Thoracic aorta (tissue), 2 donors: ENCODE measurements at regions not wholly inside any gene's neighbourhood (a gene's known extent, or its start where the extent isn't known, plus 50 kb on each side); places are given as distances from the start of the nearest gene placed in this dataset.

Experiments
- ATAC-seq: fragments of 150-250 bp; one replicate; pipeline ENCODE4 v1.8.0; 2017; ENCODE audit warnings: low read depth; ENCODE audit not compliant: insufficient number of reproducible peaks, low FRiP score
- DNase-seq: peaks from one replicate; pipeline ENCODE4 v3.0.0-alpha.2; 2020; ENCODE audit warnings: low spot score
- H3K27ac ChIP-seq, 2 donors: fragments of 200-600 bp; sonication (generic); 1 replicate in 1 of 2; 2 replicates in 1 of 2; pipeline ENCODE4 v1.5.1; 2016; ENCODE audit warnings: mild to moderate bottlenecking in 2 of 2, moderate library complexity in 2 of 2
- H3K27me3 ChIP-seq: fragments of 200-600 bp; sonication (generic); replicated peaks from 2 replicates; pipeline ENCODE4 v1.6.0; 2016; ENCODE audit warnings: mild to moderate bottlenecking; ENCODE audit not compliant: insufficient read depth
- H3K36me3 ChIP-seq: fragments of 200-600 bp; sonication (generic); one replicate; pipeline ENCODE4 v1.5.1; 2016
- H3K4me1 ChIP-seq, 2 donors: fragments of 200-600 bp; sonication (generic); 1 replicate in 1 of 2; 2 replicates in 1 of 2; pipeline versions ENCODE4 v1.5.1 to v1.6.0; 2016; ENCODE audit warnings: low read depth in 2 of 2, mild to moderate bottlenecking in 1 of 2; ENCODE audit not compliant: control insufficient read depth in 1 of 2
- H3K4me3 ChIP-seq: fragments of 200-600 bp; sonication (generic); 2 replicates; pipeline ENCODE4 v1.5.1; 2016; ENCODE audit warnings: mild to moderate bottlenecking
- H3K9me3 ChIP-seq: fragments of 200-600 bp; sonication (generic); 2 replicates; pipeline ENCODE4 v1.5.1; 2016
- CTCF ChIP-seq: fragments of 200-600 bp; sonication (generic); IDR thresholded peaks from one replicate; pipeline ENCODE4 v1.5.1; 2019; ENCODE audit warnings: antibody characterized with exemption

DNA sequence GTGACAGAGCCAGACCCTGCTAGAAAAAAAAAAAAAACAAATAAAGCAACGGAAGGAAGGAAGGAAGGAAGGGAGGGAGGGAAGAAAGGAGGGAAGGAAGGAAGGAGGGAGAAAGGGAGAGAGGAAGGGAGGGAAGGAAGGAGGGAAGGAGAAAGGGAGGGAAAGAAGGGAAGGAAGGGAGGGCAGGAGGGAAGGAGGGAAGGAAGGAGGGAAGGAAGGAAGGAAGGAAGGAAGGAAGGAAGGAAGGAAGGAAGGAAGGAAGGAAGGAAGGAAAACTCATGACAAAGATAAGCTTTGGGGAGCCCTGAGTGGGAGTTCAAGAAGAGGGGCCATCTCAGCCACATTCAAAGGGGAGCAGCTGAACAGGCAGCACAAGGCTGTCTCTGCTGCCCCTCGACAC is 124.7 kb upstream of the MGMT start:
- Histone ChIP-seq H3K36me3 (no peaks in the 10 kb centered on the region), H3K27me3 (no peaks in the 10 kb centered on the region), H3K27ac (no peak overlapping the region), H3K4me1 (no peaks in the 10 kb centered on the region), H3K9me3 (no peaks in the 10 kb centered on the region), H3K4me3 (no peak overlapping the region)
- DNase-seq (no peak), ATAC-seq (no peak)
- no peak for TF ChIP-seq CTCF

DNA sequence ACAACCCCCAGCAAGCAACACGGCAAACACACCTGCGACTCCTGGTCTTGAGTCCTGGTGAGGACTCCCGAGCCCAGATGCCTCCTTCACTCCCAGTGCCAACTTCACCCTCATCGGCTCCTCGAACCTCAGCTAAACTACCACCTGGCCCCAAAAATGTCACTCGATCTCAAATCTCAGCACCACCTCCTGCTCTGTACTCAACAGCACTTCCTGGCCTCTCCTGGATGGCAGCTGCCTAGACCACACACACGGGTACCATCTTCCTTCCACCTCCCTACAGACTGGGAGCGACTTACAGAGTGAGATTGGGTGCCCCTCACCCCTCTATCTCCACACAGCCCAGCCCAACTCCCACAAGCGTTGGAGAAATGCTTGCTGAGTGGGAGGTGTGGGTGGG is 123.9 kb upstream of the MGMT start:
- Histone ChIP-seq H3K4me1 (no peaks in the 10 kb centered on the region), H3K27ac (no peak overlapping the region), H3K36me3 (no peaks in the 10 kb centered on the region), H3K27me3 (no peaks in the 10 kb centered on the region), H3K4me3 (no peak overlapping the region), H3K9me3 (no peaks in the 10 kb centered on the region)
- TF ChIP-seq CTCF: no peak
- DNase-seq (no peak), ATAC-seq (no peak)

DNA sequence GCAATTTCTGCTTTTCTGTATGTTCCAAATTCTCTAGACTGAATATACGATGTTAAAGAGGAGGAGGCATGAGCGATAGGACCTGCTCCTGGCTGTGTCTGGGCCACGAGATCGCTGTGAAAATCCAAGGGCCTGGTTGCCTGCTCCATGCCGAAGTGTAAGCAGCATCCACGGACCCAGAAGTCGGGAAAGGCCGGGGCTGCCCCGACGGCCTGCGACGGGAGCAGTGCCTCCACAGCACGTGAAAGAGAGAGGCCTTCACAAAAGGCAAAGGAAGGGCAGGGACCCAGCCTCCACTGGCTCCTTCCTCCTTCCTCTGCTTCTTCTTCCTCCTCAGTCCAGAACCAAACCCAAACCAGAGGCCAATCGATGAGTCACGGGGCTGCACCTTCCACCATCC is 122.9 kb upstream of the MGMT start:
- Histone ChIP-seq H3K9me3 (no peaks in the 10 kb centered on the region), H3K36me3 (no peaks in the 10 kb centered on the region), H3K4me1 (no peaks in the 10 kb centered on the region), H3K4me3 (no peak overlapping the region), H3K27ac (no peak overlapping the region), H3K27me3 (no peaks in the 10 kb centered on the region)
- no peak for TF ChIP-seq CTCF
- DNase-seq: no peak
- ATAC-seq: no peak

DNA sequence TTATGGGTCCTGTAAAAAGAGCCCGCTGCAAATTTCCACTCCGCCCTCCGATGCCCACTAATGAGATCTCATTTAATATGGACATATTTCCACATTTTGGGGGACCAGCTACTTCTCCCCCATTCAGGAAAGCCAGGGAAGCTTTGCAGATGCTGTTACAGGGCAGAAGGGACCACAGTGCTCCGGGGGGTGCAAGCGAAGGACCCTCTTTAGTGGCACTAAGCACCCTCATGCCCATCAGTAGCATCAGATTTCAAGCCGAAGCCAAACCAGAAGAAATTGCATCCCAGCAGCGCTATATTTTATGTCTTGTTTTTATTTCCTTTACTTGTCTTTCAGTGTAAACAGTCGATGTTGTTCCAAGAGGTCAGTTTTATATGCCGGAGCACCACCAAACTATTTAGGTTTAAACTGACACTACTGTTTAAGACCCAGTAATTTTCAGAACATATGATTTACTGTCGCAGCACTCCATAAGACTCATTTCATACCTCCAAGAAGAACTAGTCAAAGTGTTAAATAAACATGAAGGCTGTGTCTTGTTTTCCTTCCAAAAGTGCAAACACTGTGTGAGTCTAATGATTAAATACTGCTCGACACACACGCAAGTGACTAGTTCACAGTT is 122.2 kb upstream of the MGMT start:
- no peak overlapping the region for H3K27ac ChIP-seq
- H3K27me3 ChIP-seq: no peaks in the 10 kb centered on the region
- no peak for TF ChIP-seq CTCF
- no peak for ATAC-seq
- H3K36me3 ChIP-seq: no peaks in the 10 kb centered on the region
- H3K9me3 ChIP-seq: no peaks in the 10 kb centered on the region
- H3K4me1 ChIP-seq: no peaks in the 10 kb centered on the region
- no peak overlapping the region for H3K4me3 ChIP-seq
- no peak for DNase-seq

DNA sequence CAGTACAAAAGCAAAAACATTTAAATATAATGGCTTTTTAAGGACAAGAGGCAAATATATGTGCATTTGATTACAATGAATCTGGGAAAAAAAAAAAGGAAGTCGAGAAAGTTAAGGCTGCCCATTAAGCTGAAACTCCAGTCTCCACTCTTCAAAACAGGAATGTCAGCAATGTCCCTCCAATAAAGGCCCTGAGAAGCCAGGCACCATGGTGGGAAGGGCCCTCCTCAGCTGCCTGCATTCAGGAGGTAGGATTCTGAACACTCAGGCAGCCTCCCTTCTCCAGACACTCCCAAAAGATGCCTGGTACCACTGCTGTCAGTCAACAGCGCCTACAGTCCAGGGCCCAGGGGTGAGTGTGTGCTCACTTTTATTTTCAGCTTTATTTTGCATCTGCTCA is 121.3 kb upstream of the MGMT start:
- no peak for ATAC-seq

More for the DNA sequence above, 121.3 kb upstream of the MGMT start:
- no peaks in the 10 kb centered on the region for H3K27me3 ChIP-seq
- H3K9me3 ChIP-seq: no peaks in the 10 kb centered on the region
- no peaks in the 10 kb centered on the region for H3K36me3 ChIP-seq
- H3K4me1 ChIP-seq: no peaks in the 10 kb centered on the region
- H3K4me3 ChIP-seq: no peak overlapping the region
- no peak for TF ChIP-seq CTCF
- no peak for DNase-seq
- H3K27ac ChIP-seq: no peak overlapping the region
